Parathyroid adenoma (tissue), 2 donors: ENCODE measurements at regions not wholly inside any gene's neighbourhood (a gene's known extent, or its start where the extent isn't known, plus 50 kb on each side); places are given as distances from the start of the nearest gene placed in this dataset.

Experiments
- H2AFZ ChIP-seq: fragments of 300-600 bp; sonication (generic); one replicate; pipeline ENCODE4 v1.7.0; 2017; ENCODE audit warnings: antibody characterized with exemption, mild to moderate bottlenecking
- H3K27ac ChIP-seq: fragments of 300-600 bp; sonication (generic); one replicate; pipeline ENCODE4 v1.7.0; 2017
- H3K27me3 ChIP-seq: fragments of 300-600 bp; sonication (generic); one replicate; pipeline ENCODE4 v1.7.0; 2017; ENCODE audit warnings: low read length; ENCODE audit not compliant: control insufficient read depth, insufficient read depth
- H3K36me3 ChIP-seq: fragments of 300-600 bp; sonication (generic); one replicate; pipeline ENCODE4 v1.7.0; 2017; ENCODE audit warnings: low read length; ENCODE audit not compliant: control insufficient read depth, insufficient read depth
- H3K4me1 ChIP-seq: fragments of 300-600 bp; sonication (generic); one replicate; pipeline ENCODE4 v1.7.0; 2017; ENCODE audit warnings: control low read depth
- H3K4me2 ChIP-seq: fragments of 300-600 bp; sonication (generic); one replicate; pipeline ENCODE4 v1.7.0; 2017; ENCODE audit warnings: low read length
- H3K4me3 ChIP-seq: fragments of 300-600 bp; sonication (generic); one replicate; pipeline ENCODE4 v1.7.0; 2017; ENCODE audit warnings: low read depth, low read length
- H3K79me2 ChIP-seq: fragments of 300-600 bp; sonication (generic); one replicate; pipeline ENCODE4 v1.7.0; 2017; ENCODE audit warnings: control low read depth
- H3K9ac ChIP-seq: fragments of 300-600 bp; sonication (generic); one replicate; pipeline ENCODE4 v1.7.0; 2017; ENCODE audit warnings: mild to moderate bottlenecking
- H3K9me3 ChIP-seq: fragments of 300-600 bp; sonication (generic); one replicate; pipeline ENCODE4 v1.7.0; 2017; ENCODE audit warnings: low read length; ENCODE audit not compliant: control insufficient read depth
- CTCF ChIP-seq: fragments of 300-600 bp; sonication (generic); IDR thresholded peaks from one replicate; pipeline ENCODE4 v1.7.0; 2017; ENCODE audit warnings: antibody characterized with exemption, mild to moderate bottlenecking
- donor health status: primary hyperparathyroidism.

- H3K36me3 ChIP-seq = no peaks in the 10 kb centered on the region
- no peak for TF ChIP-seq CTCF
- no peaks in the 10 kb centered on the region for H3K9me3 ChIP-seq
Measured at GRCh38 chr17:13088666-13089065, 70.8 kb upstream of the ELAC2 start.

GRCh38 chr17:13087802-13088201, 70.0 kb upstream of the ELAC2 start:
- H3K4me3 ChIP-seq = no peak overlapping the region
- H3K9ac ChIP-seq = no peak overlapping the region
- H3K79me2 ChIP-seq = no peaks in the 10 kb centered on the region
- H2AFZ ChIP-seq = no peak overlapping the region
- no peak overlapping the region for H3K4me2 ChIP-seq
- H3K9me3 ChIP-seq = no peaks in the 10 kb centered on the region
- no peaks in the 10 kb centered on the region for H3K4me1 ChIP-seq
- H3K36me3 ChIP-seq = no peaks in the 10 kb centered on the region
- no peak overlapping the region for H3K27ac ChIP-seq
- H3K27me3 ChIP-seq = no peaks in the 10 kb centered on the region
- no peak for TF ChIP-seq CTCF

More at GRCh38 chr17:13088666-13089065, 70.8 kb upstream of the ELAC2 start:
- Histone ChIP-seq H3K9ac (no peak overlapping the region), H2AFZ (no peak overlapping the region), H3K4me1 (no peaks in the 10 kb centered on the region), H3K27me3 (no peaks in the 10 kb centered on the region), H3K4me2 (no peak overlapping the region), H3K79me2 (no peaks in the 10 kb centered on the region), H3K4me3 (no peak overlapping the region), H3K27ac (no peak overlapping the region)

GRCh38 chr17:13086142-13086769, 68.4 kb upstream of the ELAC2 start:
- H3K27me3 ChIP-seq = no peaks in the 10 kb centered on the region
- no peak overlapping the region for H3K4me2 ChIP-seq
- no peak for TF ChIP-seq CTCF
- no peaks in the 10 kb centered on the region for H3K4me1 ChIP-seq
- H3K4me3 ChIP-seq = no peak overlapping the region
- no peak overlapping the region for H3K9ac ChIP-seq
- H3K79me2 ChIP-seq = no peaks in the 10 kb centered on the region
- H3K27ac ChIP-seq = no peak overlapping the region
- H3K9me3 ChIP-seq = no peaks in the 10 kb centered on the region
- H2AFZ ChIP-seq = no peak overlapping the region
- no peaks in the 10 kb centered on the region for H3K36me3 ChIP-seq

GRCh38 chr17:13085578-13085977, 67.8 kb upstream of the ELAC2 start:
- Histone ChIP-seq H3K4me3 (no peak overlapping the region), H3K9me3 (no peaks in the 10 kb centered on the region), H3K36me3 (no peaks in the 10 kb centered on the region), H3K9ac (no peak overlapping the region), H2AFZ (no peak overlapping the region), H3K79me2 (no peaks in the 10 kb centered on the region), H3K4me1 (no peaks in the 10 kb centered on the region), H3K27ac (no peak overlapping the region), H3K27me3 (no peaks in the 10 kb centered on the region), H3K4me2 (no peak overlapping the region)
- no peak for TF ChIP-seq CTCF

GRCh38 chr17:13084420-13084819, 66.6 kb upstream of the ELAC2 start:
- Histone ChIP-seq H3K27me3 (no peaks in the 10 kb centered on the region), H2AFZ (no peak overlapping the region), H3K4me2 (no peak overlapping the region), H3K27ac (no peak overlapping the region), H3K9me3 (no peaks in the 10 kb centered on the region), H3K4me1 (no peaks in the 10 kb centered on the region), H3K79me2 (no peaks in the 10 kb centered on the region), H3K36me3 (no peaks in the 10 kb centered on the region), H3K4me3 (no peak overlapping the region), H3K9ac (no peak overlapping the region)
- no peak for TF ChIP-seq CTCF
